ENCODE measurements at regions not wholly inside any gene's neighbourhood (a gene's known extent, or its start where the extent isn't known, plus 50 kb on each side); places are given as distances from the start of the nearest gene placed in this dataset.
A peak's percentile ranks its signal among the peaks of the same experiment; 100 is the strongest.

DNA sequence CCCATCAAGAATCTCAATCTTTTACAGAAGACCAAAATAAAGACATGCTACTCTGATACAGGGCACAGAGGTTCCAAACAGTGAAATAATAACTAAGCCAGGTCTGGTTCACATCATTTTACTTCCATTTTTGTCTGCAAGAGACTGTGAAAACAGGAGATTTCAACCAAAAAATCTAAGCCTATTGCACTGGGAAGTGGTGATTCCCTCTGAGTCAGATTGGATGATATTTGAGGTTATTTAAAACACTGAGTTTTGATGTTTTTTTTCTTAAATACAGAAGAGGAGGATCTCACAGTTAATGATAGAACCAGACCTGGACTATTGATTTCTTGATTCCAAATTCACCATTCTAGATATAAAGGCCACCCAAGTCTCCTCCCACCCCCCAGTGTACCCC lies 117.3 kb upstream of the FAM20A start:
- TF ChIP-seq, protein P1, sequence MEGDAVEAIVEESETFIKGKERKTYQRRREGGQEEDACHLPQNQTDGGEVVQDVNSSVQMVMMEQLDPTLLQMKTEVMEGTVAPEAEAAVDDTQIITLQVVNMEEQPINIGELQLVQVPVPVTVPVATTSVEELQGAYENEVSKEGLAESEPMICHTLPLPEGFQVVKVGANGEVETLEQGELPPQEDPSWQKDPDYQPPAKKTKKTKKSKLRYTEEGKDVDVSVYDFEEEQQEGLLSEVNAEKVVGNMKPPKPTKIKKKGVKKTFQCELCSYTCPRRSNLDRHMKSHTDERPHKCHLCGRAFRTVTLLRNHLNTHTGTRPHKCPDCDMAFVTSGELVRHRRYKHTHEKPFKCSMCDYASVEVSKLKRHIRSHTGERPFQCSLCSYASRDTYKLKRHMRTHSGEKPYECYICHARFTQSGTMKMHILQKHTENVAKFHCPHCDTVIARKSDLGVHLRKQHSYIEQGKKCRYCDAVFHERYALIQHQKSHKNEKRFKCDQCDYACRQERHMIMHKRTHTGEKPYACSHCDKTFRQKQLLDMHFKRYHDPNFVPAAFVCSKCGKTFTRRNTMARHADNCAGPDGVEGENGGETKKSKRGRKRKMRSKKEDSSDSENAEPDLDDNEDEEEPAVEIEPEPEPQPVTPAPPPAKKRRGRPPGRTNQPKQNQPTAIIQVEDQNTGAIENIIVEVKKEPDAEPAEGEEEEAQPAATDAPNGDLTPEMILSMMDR (IDR thresholded peaks at IDR 0.05; ENCODE audit: low read depth, low read length), result no peak
- DNase-seq (ENCODE audit: extremely low read depth, low read depth), result no peak

DNA sequence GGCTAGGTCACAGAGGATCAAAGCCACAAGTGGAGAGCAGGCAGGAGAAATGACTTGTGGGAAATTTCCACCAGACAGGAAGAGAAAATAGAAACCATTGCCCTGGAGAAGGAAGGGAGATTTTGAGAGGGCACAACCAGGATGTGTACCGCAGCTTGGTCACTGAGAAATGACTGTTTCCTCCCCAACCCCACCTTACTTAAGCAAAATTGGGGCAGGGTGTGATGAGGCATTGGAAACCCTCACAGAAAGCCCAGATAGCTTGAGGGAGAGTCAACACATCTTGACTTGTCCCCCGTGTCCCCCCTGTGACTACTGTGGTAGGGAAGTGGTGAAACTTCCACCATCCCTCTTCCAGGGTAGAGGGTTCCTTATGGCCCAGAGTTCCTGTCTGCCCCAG lies 113.5 kb upstream of the FAM20A start:
- TF ChIP-seq, protein P1 (IDR thresholded peaks at IDR 0.05; ENCODE audit: low read depth, low read length), result no peak
- DNase-seq (ENCODE audit: extremely low read depth, low read depth), result no peak

DNA sequence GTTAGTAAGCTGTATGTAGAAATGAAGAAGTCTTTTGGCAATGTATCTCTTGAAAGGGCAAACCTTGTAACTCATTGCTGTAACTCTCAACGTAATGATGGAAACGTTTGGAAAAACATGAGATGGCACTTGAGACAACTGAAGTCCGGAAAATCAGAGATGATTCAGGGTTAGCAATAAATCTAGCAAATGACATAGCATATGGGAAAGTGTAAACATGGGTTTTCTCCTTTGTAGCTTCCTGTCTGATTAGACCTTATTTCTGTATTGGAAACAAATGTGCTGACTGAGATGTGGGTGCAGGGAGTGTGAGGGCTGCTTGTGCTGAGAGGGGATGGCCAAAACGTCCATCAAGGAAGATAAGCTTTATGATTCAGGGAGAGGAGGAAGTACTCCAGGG lies 110.7 kb upstream of the FAM20A start:
- TF ChIP-seq, protein P1 (IDR thresholded peaks at IDR 0.05; ENCODE audit: low read depth, low read length), result no peak
- DNase-seq (ENCODE audit: extremely low read depth, low read depth), result peak; percentile 66

DNA sequence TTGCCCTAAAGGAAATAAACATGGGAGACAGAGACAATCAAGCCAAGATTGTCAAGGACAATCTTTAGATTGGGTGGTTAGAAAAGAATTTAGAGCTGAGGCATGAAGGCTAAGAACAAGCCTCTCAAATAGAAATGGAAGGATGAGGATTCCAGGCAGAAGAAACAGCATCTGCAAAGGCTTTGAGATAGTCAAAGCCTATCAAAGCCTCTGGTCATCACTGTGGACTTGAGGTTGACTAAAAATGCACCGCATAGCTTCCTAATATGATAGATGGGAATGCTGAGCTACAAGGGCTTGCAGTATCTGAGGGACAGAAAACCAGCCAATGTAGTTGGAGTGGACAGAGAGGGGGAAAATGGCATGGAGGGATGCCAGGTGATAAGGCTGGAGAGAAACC lies 109.8 kb upstream of the FAM20A start:
- DNase-seq (ENCODE audit: extremely low read depth, low read depth), result no peak
- TF ChIP-seq, protein P1 (IDR thresholded peaks at IDR 0.05; ENCODE audit: low read depth, low read length), result no peak

DNA sequence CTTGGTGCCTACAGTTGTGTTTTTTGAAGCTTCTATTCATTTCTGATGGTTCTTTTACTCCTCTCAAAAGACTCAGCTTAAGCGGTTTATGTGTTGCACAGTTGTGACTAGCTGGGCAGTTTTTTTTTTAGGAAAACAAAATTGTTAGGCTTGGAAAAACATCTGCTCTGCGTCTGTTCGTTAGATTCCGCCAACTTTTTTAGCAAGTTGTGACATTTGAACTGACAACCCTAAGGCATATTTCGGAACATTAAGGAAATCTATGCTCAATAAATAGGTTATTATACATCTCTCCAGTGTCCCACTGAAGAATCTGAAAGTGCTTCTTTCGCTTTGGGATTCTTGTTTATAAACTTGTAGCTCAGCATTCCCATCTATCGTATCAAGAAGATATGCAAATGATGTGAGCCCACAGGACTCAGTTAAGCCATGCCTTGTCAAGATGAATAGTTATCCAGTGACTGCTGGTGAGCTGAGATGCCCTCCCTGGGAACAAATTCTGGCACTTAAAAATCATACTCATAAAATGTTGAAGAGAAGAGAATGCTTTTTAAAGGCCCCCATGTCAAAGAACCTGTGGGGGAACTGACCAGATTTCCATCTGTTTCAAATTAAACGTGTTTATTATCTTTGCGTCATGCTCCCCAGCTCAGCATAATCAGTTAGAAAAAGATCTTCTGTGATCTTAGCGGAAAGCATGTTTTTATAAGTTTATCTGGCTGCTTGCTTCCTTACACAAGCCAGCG lies 109.0 kb upstream of the FAM20A start:
- TF ChIP-seq, protein P1 (IDR thresholded peaks at IDR 0.05; ENCODE audit: low read depth, low read length), result no peak
- peak; percentile 76 for DNase-seq (ENCODE audit: extremely low read depth, low read depth)

DNA sequence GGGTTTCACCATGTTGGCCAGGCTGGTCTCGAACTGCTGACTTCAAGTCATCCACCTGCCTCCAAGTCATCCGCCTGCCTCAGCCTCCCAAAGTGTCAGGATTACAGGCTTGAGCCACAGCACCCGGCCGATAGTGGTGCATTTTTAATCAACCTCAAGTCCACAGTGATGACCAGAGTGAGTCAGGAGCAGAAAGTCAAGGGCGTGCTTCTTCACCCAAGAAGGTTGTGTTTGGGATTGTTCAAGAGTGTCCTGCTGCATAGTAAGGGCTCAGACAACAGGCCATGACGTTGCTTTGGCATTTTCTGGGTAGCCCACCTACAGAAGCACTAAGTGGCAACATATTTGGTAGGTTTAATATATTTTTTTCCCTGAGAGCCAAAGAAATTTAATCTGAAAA lies 108.3 kb upstream of the FAM20A start:
- TF ChIP-seq, protein P1 (IDR thresholded peaks at IDR 0.05; ENCODE audit: low read depth, low read length), result no peak

DNA sequence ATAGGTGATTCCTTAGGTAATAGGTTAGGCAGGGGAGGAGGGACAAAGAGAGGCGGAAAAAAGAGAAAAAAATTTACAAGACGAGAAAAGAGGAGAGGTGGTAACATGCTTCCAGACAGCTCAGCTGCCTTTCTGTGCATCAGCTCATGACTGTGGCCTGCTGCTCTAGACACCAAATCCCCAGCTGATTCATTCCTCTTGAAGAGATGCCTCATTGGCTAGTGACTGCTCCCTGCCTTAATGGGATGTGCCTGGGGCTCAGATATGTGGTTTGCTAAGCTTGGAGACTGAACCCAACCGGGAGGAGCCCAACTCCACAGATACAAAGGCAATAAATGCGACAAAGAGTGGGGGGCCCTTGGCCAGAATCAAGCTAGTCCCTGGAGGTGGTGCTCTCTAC lies 105.9 kb upstream of the FAM20A start:
- no peak for DNase-seq (ENCODE audit: extremely low read depth, low read depth)
- TF ChIP-seq, protein P1 (IDR thresholded peaks at IDR 0.05; ENCODE audit: low read depth, low read length), result no peak

More for the DNA sequence above, 108.3 kb upstream of the FAM20A start:
- DNase-seq (ENCODE audit: extremely low read depth, low read depth), result no peak
